ENCODE measurements at regions not wholly inside any gene's neighbourhood (a gene's known extent, or its start where the extent isn't known, plus 50 kb on each side); places are given as distances from the start of the nearest gene placed in this dataset.

DNA sequence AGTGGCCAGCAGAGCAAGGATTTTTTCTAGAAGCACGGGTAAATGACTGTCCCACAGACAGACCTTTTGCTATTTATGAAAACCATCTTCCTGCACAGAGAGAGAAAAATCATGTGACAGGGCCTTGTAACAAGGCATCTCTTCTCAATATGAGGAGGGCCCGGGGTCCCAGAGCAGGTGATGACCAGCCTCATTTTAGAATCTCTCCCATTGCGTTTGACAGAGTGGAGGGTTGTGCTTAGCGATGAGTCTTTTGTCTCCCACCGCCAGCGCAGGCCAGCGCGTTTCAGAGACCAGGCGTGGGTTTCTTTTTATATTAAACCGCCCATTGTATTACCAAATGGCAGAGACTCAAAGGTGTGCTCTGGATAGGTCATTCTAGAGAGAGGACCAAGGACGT, 97.4 kb upstream of the UBL3 start:
- TF ChIP-seq, protein P1, sequence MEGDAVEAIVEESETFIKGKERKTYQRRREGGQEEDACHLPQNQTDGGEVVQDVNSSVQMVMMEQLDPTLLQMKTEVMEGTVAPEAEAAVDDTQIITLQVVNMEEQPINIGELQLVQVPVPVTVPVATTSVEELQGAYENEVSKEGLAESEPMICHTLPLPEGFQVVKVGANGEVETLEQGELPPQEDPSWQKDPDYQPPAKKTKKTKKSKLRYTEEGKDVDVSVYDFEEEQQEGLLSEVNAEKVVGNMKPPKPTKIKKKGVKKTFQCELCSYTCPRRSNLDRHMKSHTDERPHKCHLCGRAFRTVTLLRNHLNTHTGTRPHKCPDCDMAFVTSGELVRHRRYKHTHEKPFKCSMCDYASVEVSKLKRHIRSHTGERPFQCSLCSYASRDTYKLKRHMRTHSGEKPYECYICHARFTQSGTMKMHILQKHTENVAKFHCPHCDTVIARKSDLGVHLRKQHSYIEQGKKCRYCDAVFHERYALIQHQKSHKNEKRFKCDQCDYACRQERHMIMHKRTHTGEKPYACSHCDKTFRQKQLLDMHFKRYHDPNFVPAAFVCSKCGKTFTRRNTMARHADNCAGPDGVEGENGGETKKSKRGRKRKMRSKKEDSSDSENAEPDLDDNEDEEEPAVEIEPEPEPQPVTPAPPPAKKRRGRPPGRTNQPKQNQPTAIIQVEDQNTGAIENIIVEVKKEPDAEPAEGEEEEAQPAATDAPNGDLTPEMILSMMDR (IDR thresholded peaks at IDR 0.05; ENCODE audit: low read depth, low read length): no peak
- TF ChIP-seq EZH2phosphoT487 (IDR thresholded peaks at IDR 0.05; ENCODE audit: low read depth): no peak
